Activated B cell treated with CpG ODN at 0.5 μM for 24 hours (primary cell): ENCODE measurements at regions not wholly inside any gene's neighbourhood (a gene's known extent, or its start where the extent isn't known, plus 50 kb on each side); places are given as distances from the start of the nearest gene placed in this dataset.
"Not testable (repeated sequence)": the region's sequence is repeated elsewhere in the genome, so short reads cannot be mapped to it uniquely, and the experiment has no call there.

Experiments
- ATAC-seq: fragments of 200-7000 bp; cut with Tn5 transposase; one replicate; pipeline ENCODE4 v1.10.0; 2021; ENCODE audit warnings: low read depth, mild to moderate bottlenecking, moderate library complexity
- CTCF ChIA-PET: fragments of 350-600 bp; sonication (Branson Sonifier 250); formaldehyde crosslinking; loops from one replicate; lab custom pipeline; 2021; ENCODE audit warnings: antibody characterized with exemption; lab: Charles Lee
- POLR2A ChIA-PET: fragments of 350-600 bp; sonication (Branson Sonifier 250); formaldehyde crosslinking; loops from one replicate; lab custom pipeline; 2021; ENCODE audit warnings: antibody characterized with exemption; lab: Charles Lee
- DNase-seq: peaks from one replicate; pipeline ENCODE4 v3.0.0; 2022
- H3K27ac Mint-ChIP-seq: one replicate; pipeline ENCODE4 v1.8.0; 2020; ENCODE audit warnings: mixed read lengths
- H3K27me3 Mint-ChIP-seq: one replicate; pipeline ENCODE4 v1.8.0; 2021; ENCODE audit warnings: mixed read lengths
- H3K36me3 Mint-ChIP-seq: one replicate; pipeline ENCODE4 v1.8.0; 2021; ENCODE audit warnings: low read depth, mixed read lengths
- H3K4me1 Mint-ChIP-seq: one replicate; pipeline ENCODE4 v1.8.0; 2021; ENCODE audit warnings: mixed read lengths
- H3K4me3 Mint-ChIP-seq: one replicate; pipeline ENCODE4 v1.8.0; 2020; ENCODE audit warnings: mild to moderate bottlenecking, mixed read lengths
- H3K9me3 Mint-ChIP-seq: one replicate; pipeline ENCODE4 v1.8.0; 2020; ENCODE audit warnings: mixed read lengths
- CTCF ChIP-seq: fragments of 200-600 bp; IDR thresholded peaks from one replicate; pipeline ENCODE4 v1.8.0; 2022; ENCODE audit warnings: antibody characterized with exemption, mild to moderate bottlenecking
- intact Hi-C: fragments of 100-400 bp; cut with micrococcal nuclease; formaldehyde crosslinking; loops from one replicate; pipeline ENCODE4 v1.15.1; 2024

- Mint-ChIP-seq H3K9me3 (no peaks in the 10 kb centered on the region), H3K27me3 (peaks cover 3% of the 10 kb centered on the region), H3K27ac (no peak overlapping the region), H3K4me1 (no peaks in the 10 kb centered on the region), H3K36me3 (no peaks in the 10 kb centered on the region), H3K4me3 (no peak overlapping the region)
- ATAC-seq = no peak
- no peak for TF ChIP-seq CTCF
- ChIA-PET CTCF (no interaction called here), POLR2A (no interaction called here)
- no peak for DNase-seq
- intact Hi-C loops = no loop called here
Measured at GRCh38 chr10:84706875-84707274, 378.5 kb downstream of the CCSER2 start.

GRCh38 chr10:84715911-84716310 is 387.5 kb downstream of the CCSER2 start:
- Mint-ChIP-seq H3K36me3 (no peaks in the 10 kb centered on the region), H3K27ac (no peak overlapping the region), H3K4me3 (no peak overlapping the region), H3K9me3 (peaks cover 2% of the 10 kb centered on the region), H3K27me3 (peaks cover 2% of the 10 kb centered on the region), H3K4me1 (no peaks in the 10 kb centered on the region)
- DNase-seq = no peak
- intact Hi-C loops = no loop called here
- ChIA-PET POLR2A (no interaction called here), CTCF (no interaction called here)
- ATAC-seq = no peak
- TF ChIP-seq CTCF = no peak

DNA sequence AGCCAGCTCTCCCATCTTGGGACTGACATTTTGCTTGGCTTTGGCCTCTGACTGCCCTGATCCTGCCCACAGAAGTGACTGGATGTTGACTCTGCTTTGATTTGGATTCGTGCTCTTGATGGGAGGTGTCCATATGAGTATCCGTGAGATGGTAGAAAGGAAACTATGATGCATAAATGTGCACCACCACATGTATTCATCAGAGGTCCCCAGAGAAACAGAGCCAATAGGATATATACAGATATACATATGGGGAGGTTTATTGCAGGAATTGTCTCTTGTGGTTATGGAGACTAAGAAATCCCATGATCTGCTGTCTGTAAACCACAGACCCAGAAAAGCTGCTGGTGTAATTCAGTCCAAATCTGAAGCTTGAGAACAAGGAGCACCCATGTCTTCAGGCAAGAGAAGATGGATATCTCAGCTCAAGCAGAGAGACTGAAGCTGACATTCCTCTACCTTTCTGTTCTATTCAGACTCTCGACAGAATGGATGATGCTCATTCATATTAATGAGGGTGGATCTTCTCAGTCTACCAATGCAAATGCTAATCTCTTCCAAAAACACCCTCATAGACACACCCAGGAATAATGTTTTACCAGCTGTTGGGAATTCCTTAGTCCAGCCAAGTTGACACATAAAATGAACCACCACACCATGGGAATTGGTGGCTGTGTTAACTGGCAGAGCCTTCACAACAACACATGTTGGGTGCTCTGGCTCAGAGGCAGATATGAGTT is 390.7 kb downstream of the CCSER2 start:
- CTCF ChIA-PET = no interaction called here
- no peak for TF ChIP-seq CTCF
- POLR2A ChIA-PET = no interaction called here
- no peak overlapping the region for H3K4me3 Mint-ChIP-seq
- H3K27me3 Mint-ChIP-seq = peaks cover 5% of the 10 kb centered on the region
- H3K9me3 Mint-ChIP-seq = peaks cover 2% of the 10 kb centered on the region
- no peaks in the 10 kb centered on the region for H3K36me3 Mint-ChIP-seq
- no peak for ATAC-seq
- intact Hi-C loops = no loop called here
- no peak overlapping the region for H3K27ac Mint-ChIP-seq
- H3K4me1 Mint-ChIP-seq = no peaks in the 10 kb centered on the region
- DNase-seq = no peak

GRCh38 chr10:84719687-84720086 is 391.3 kb downstream of the CCSER2 start:
- H3K27ac Mint-ChIP-seq = no peak overlapping the region
- ATAC-seq = no peak
- H3K4me1 Mint-ChIP-seq = no peaks in the 10 kb centered on the region
- no peaks in the 10 kb centered on the region for H3K36me3 Mint-ChIP-seq
- intact Hi-C loops = no loop called here
- peaks cover 5% of the 10 kb centered on the region for H3K27me3 Mint-ChIP-seq
- TF ChIP-seq CTCF = no peak
- CTCF ChIA-PET = no interaction called here
- H3K9me3 Mint-ChIP-seq = peaks cover 2% of the 10 kb centered on the region
- H3K4me3 Mint-ChIP-seq = no peak overlapping the region
- no peak for DNase-seq
- POLR2A ChIA-PET = no interaction called here

DNA sequence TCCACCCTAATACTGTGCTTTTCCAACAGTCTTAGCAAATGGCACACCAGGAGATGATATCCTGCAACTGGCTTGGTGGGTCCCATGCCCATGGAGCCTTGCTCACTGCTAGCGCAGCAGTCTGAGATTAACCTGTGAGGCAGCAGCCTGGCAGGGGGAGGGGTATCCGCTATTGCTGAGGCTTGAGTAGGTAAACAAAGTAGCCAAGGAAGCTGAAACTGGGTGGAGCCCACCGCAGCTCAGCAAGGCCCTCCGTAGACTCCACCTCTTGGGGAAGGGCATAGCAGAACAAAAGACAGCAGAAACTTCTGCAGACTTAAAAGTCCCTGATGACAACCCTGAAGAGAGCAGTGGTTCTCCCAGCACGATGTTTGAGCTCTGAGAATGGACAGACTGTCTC is 399.0 kb downstream of the CCSER2 start:
- POLR2A ChIA-PET = no interaction called here

DNA sequence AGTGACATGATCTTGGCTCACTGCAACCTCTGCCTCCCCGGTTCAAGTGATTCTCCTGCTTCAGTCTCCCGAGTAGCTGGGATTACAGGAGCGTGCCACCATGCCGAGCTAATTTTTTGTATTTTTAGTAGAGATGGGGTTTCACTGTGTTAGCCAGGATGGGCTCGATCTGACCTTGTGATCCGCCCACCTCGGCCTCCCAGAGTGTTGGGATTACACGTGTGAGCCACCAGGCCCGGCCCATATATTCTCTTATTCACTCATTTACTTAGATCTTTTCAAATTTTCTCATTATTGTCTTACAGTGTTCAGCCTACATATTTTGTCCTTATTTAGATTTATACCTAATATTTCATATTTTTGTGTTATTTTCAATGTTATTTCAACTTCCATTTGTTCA is 410.7 kb downstream of the CCSER2 start:
- POLR2A ChIA-PET, H3K27ac Mint-ChIP-seq, DNase-seq, H3K36me3 Mint-ChIP-seq, H3K4me3 Mint-ChIP-seq, CTCF ChIA-PET, intact Hi-C loops, H3K4me1 Mint-ChIP-seq, ATAC-seq, H3K9me3 Mint-ChIP-seq, H3K27me3 Mint-ChIP-seq: not testable (repeated sequence)

More for the DNA sequence above, 399.0 kb downstream of the CCSER2 start:
- Mint-ChIP-seq H3K4me1 (no peaks in the 10 kb centered on the region), H3K9me3 (peaks cover 4% of the 10 kb centered on the region), H3K36me3 (no peaks in the 10 kb centered on the region), H3K27me3 (no peaks in the 10 kb centered on the region), H3K4me3 (no peak overlapping the region), H3K27ac (no peak overlapping the region)
- DNase-seq (no peak), ATAC-seq (no peak)
- CTCF ChIA-PET = no interaction called here
- intact Hi-C loops = no loop called here
- TF ChIP-seq CTCF = no peak
